ENCODE measurements at regions not wholly inside any gene's neighbourhood (a gene's known extent, or its start where the extent isn't known, plus 50 kb on each side); places are given as distances from the start of the nearest gene placed in this dataset.
"Not testable (repeated sequence)": the region's sequence is repeated elsewhere in the genome, so short reads cannot be mapped to it uniquely, and the experiment has no call there.

DNA sequence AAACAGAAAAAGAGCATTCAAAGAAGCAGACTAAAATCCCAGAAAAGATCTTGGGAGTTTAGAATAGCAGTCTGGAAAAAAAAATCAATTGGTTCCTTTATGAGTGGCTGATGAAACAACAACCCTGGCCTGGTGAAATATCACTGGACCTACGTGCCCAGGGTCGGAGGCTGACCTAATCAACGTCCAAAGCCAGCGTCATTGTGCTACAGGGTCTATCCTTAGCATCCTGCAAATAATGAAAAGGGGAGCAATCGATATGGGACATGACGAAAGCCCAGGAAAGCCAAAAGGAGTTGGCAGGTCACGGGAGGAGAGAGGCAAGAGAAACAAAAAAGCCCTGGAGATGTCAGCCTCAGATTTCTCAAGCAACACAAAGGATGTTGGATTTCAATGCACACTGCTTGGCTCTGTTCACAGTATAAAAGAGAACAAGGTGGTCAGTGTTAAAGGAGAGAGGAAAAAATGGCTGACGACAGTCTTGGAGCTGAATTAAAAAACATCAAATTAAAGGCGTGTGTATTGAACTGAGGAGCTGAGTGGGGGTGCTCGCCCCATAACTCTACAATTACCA lies 148.8 kb downstream of the BLID start:
- Histone ChIP-seq H3K27me3 (replicated peaks; ENCODE audit: insufficient read depth) (no peaks in the 10 kb centered on the region), H3K4me3 (no peak overlapping the region), H3K9me3 (no peaks in the 10 kb centered on the region), H3K36me3 (no peaks in the 10 kb centered on the region), H3K27ac (no peak overlapping the region), H3K4me1 (replicated peaks) (no peaks in the 10 kb centered on the region)
- intact Hi-C loops (cut with DNase I) = no loop called here
- TF ChIP-seq POLR2A (IDR thresholded peaks at IDR 0.05) (no peak), POLR2AphosphoS5 (IDR thresholded peaks at IDR 0.05) (no peak)
- TF ChIP-seq, protein P1, sequence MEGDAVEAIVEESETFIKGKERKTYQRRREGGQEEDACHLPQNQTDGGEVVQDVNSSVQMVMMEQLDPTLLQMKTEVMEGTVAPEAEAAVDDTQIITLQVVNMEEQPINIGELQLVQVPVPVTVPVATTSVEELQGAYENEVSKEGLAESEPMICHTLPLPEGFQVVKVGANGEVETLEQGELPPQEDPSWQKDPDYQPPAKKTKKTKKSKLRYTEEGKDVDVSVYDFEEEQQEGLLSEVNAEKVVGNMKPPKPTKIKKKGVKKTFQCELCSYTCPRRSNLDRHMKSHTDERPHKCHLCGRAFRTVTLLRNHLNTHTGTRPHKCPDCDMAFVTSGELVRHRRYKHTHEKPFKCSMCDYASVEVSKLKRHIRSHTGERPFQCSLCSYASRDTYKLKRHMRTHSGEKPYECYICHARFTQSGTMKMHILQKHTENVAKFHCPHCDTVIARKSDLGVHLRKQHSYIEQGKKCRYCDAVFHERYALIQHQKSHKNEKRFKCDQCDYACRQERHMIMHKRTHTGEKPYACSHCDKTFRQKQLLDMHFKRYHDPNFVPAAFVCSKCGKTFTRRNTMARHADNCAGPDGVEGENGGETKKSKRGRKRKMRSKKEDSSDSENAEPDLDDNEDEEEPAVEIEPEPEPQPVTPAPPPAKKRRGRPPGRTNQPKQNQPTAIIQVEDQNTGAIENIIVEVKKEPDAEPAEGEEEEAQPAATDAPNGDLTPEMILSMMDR (IDR thresholded peaks at IDR 0.05) = no peak
- WGBS = 85% methylated on average over 10 of the region's 10 CpGs
- no peak for DNase-seq (ENCODE audit: low spot score)

DNA sequence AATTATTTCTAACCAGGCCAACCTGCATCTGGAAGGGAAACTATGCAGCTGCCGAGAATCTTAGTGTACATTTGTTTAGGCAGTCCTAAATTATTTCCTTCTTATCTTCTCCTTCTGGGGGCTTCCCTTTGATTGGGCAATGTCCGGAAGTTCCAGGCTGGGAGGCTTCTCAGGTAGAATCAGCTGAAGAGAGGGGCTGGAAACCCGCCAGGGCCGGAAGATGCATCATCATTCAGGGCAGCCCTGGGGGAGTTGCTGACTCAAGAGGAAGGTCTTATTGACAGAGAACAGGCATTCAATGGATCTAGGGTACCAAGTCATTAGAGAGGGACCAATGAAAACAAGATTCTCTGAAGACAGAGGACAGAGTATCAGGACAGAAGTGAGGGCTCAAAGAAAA lies 150.7 kb downstream of the BLID start:
- H3K27me3 ChIP-seq (replicated peaks; ENCODE audit: insufficient read depth) = no peaks in the 10 kb centered on the region
- intact Hi-C loops (cut with DNase I) = no loop called here
- H3K36me3 ChIP-seq = no peaks in the 10 kb centered on the region
- DNase-seq (ENCODE audit: low spot score) = no peak
- H3K9me3 ChIP-seq = no peaks in the 10 kb centered on the region
- no peak overlapping the region for H3K4me3 ChIP-seq
- H3K27ac ChIP-seq = no peak overlapping the region
- no peak for TF ChIP-seq POLR2AphosphoS5 (IDR thresholded peaks at IDR 0.05)
- TF ChIP-seq POLR2A (IDR thresholded peaks at IDR 0.05) = no peak
- TF ChIP-seq, protein P1 (IDR thresholded peaks at IDR 0.05) = no peak
- H3K4me1 ChIP-seq (replicated peaks) = no peaks in the 10 kb centered on the region
- WGBS = 68% methylated on average over 4 of the region's 4 CpGs

DNA sequence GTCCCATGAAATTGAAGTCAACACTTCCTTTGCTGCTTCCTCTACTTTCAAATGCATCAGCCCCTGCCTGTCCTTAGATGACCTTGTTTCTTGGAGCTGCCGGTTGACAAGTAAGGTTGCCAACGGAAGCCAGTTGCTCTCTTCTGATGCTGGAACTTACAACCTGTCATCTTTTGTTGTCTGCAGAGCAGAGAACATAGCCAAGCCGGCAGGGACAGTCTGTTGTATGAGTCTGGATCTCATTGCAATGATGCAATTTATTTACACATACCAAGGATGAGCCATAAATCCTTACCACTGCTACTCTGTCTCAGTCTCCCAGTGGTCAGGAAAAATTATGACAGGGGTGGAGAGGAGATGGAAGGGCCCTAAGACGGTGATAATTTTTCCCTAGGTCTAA lies 151.4 kb downstream of the BLID start:
- Histone ChIP-seq H3K27me3 (replicated peaks; ENCODE audit: insufficient read depth) (no peaks in the 10 kb centered on the region), H3K4me1 (replicated peaks) (no peaks in the 10 kb centered on the region), H3K9me3 (no peaks in the 10 kb centered on the region), H3K4me3 (no peak overlapping the region), H3K27ac (no peak overlapping the region), H3K36me3 (no peaks in the 10 kb centered on the region)
- intact Hi-C loops (cut with DNase I) = no loop called here
- 27% methylated on average over 4 of the region's 4 CpGs for WGBS
- DNase-seq (ENCODE audit: low spot score) = no peak
- TF ChIP-seq POLR2A (IDR thresholded peaks at IDR 0.05) (no peak), POLR2AphosphoS5 (IDR thresholded peaks at IDR 0.05) (no peak)
- TF ChIP-seq, protein P1 (IDR thresholded peaks at IDR 0.05) = no peak

DNA sequence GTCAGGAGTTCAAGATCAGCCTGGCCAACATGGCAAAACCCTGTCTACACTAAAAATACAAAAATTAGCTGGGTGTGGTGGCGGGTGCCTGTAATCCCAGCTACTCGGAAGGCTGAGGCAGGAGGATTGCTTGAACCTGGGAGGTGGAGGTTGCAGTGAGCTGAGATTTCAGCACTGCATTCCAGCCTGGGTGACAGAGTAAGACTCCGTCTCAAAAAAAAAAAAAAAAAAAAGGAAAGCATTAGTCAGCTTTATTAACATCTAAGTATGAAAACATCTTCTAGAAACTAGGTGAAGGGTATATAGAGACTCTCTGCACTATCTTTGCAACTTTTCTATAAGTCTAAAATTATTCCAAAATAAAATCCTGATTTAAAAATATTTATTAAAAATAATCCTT lies 152.2 kb downstream of the BLID start:
- WGBS = 92% methylated on average over 3 of the region's 3 CpGs

GRCh38 chr11:121961321-121961801 lies 154.7 kb downstream of the BLID start:
- 63% methylated on average over 3 of the region's 3 CpGs for WGBS
- intact Hi-C loops (cut with DNase I) = no loop called here
- DNase-seq (ENCODE audit: low spot score) = no peak
- Histone ChIP-seq H3K4me3 (no peak overlapping the region), H3K36me3 (no peaks in the 10 kb centered on the region), H3K27ac (no peak overlapping the region), H3K9me3 (no peaks in the 10 kb centered on the region), H3K27me3 (replicated peaks; ENCODE audit: insufficient read depth) (no peaks in the 10 kb centered on the region), H3K4me1 (replicated peaks) (no peaks in the 10 kb centered on the region)
- TF ChIP-seq POLR2AphosphoS5 (IDR thresholded peaks at IDR 0.05) = no peak
- TF ChIP-seq, protein P1 (IDR thresholded peaks at IDR 0.05) = no peak
- no peak for TF ChIP-seq POLR2A (IDR thresholded peaks at IDR 0.05)

More for the DNA sequence above, 152.2 kb downstream of the BLID start:
- intact Hi-C loops (cut with DNase I); H3K27ac ChIP-seq; H3K9me3 ChIP-seq; H3K4me1 ChIP-seq (replicated peaks); H3K36me3 ChIP-seq; DNase-seq (ENCODE audit: low spot score); H3K4me3 ChIP-seq; H3K27me3 ChIP-seq (replicated peaks; ENCODE audit: insufficient read depth): not testable (repeated sequence)
